Liver (tissue), 6 donors: ENCODE measurements at regions not wholly inside any gene's neighbourhood (a gene's known extent, or its start where the extent isn't known, plus 50 kb on each side); places are given as distances from the start of the nearest gene placed in this dataset.
"Not testable (repeated sequence)": the region's sequence is repeated elsewhere in the genome, so short reads cannot be mapped to it uniquely, and the experiment has no call there.

Experiments
- DNase-seq: peaks from one replicate; pipeline ENCODE4 v3.0.0-alpha.2; 2017; ENCODE audit warnings: low spot score
- H3K27ac ChIP-seq, 2 donors: one replicate each; pipeline ENCODE4 v1.7.0; 2013; ENCODE audit warnings: inconsistent platforms in 2 of 2, low read length in 2 of 2, control low read depth in 1 of 2, low read depth in 1 of 2, mild to moderate bottlenecking in 1 of 2
- H3K27me3 ChIP-seq, 4 donors: one replicate each; pipeline versions ENCODE4 v1.6.1 to v1.7.0; 2013; ENCODE audit warnings: low read length in 3 of 4, inconsistent platforms in 1 of 4, mild to moderate bottlenecking in 1 of 4, moderate library complexity in 1 of 4; ENCODE audit not compliant: control insufficient read depth in 4 of 4, insufficient read depth in 4 of 4
- H3K36me3 ChIP-seq, 4 donors: one replicate each; pipeline versions ENCODE4 v1.6.1 to v1.7.0; 2013; ENCODE audit warnings: low read length in 3 of 4, mild to moderate bottlenecking in 3 of 4, low read depth in 1 of 4, moderate library complexity in 1 of 4; ENCODE audit not compliant: control insufficient read depth in 4 of 4, insufficient read depth in 3 of 4
- H3K4me1 ChIP-seq, 4 donors: one replicate each; pipeline versions ENCODE4 v1.6.1 to v1.7.0; 2013; ENCODE audit warnings: low read length in 3 of 4, mild to moderate bottlenecking in 3 of 4, moderate library complexity in 1 of 4; ENCODE audit not compliant: control insufficient read depth in 4 of 4, insufficient read depth in 4 of 4
- H3K4me3 ChIP-seq, 3 donors: one replicate each; pipeline versions ENCODE4 v1.6.1 to v1.7.0; 2013; ENCODE audit warnings: low read length in 3 of 3, control low read depth in 1 of 3, low read depth in 1 of 3, mild to moderate bottlenecking in 1 of 3
- H3K9ac ChIP-seq, 2 donors: one replicate each; pipeline ENCODE4 v1.7.0; 2013; ENCODE audit warnings: low read length in 2 of 2, mild to moderate bottlenecking in 2 of 2, moderate library complexity in 2 of 2, control low read depth in 1 of 2, low read depth in 1 of 2
- H3K9me3 ChIP-seq, 4 donors: one replicate each; pipeline versions ENCODE4 v1.6.1 to v1.7.0; 2013; ENCODE audit warnings: low read length in 3 of 4; ENCODE audit not compliant: control insufficient read depth in 4 of 4
- WGBS: extraction: QIAGEN DNeasy Blood & Tissue Kit; methylation state at CpG from one replicate; pipeline ENCODE4 v1.1.7; 2013; 5-methylcytosine and 5-hydroxymethylcytosine counted together
- donor health status: healthy.
- donor health status: healthy.
- donor health status: healthy.

GRCh38 chr1:149213673-149214072 lies 110.3 kb upstream of the NBPF9 start:
- H3K9ac ChIP-seq, H3K4me3 ChIP-seq, H3K36me3 ChIP-seq, H3K27ac ChIP-seq, H3K27me3 ChIP-seq, DNase-seq, H3K4me1 ChIP-seq, H3K9me3 ChIP-seq: not testable (repeated sequence)
- no CpG with 5 or more reads among the region's 2 CpGs for WGBS

DNA sequence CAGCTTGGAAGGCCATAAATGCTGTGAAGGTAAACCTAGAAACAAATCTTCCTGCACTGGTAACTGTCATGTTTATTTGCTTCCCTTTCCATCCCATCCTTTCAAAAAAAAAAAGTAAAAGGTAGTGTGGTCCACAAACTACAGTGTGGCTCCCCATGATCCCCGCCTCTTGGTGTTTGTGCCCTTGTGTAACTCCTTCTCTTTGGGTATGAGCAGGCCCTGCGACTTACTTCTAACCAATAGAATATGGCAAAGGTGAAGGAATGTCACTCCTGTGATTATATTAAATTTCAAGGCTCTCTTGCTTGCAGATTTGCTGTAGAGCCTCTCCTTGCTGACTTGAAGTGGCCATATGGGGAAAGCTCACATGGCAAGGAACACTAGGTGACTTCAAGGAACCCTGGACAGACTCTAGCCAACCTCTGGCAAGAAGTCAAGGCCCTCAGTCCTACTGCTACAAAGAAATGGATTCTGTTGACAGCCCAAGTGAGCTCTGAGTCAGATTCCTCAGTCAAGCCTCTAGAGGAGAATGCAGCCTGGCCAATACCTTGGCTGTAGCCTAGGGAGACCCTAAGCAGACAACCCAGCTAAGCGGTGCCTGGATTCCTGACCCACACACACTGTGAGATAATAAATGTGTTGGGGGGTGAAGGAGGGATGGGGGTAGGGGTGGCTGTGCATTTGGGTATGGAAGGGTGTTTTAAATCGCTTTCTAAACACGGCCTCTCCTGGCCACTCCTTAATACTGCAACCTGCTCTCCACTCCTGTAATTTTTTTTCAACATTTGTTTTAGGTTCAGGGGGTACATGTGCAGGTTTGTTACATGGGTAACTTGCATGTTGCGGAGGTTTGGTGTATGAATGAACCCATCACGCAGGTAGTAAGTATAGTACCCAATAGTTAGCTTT lies 115.0 kb upstream of the NBPF9 start:
- not testable (repeated sequence) for H3K27me3 ChIP-seq, H3K4me3 ChIP-seq, H3K27ac ChIP-seq, H3K4me1 ChIP-seq, H3K9me3 ChIP-seq, H3K9ac ChIP-seq, DNase-seq, H3K36me3 ChIP-seq
- WGBS = 94% methylated on average over 1 of the region's 7 CpGs

DNA sequence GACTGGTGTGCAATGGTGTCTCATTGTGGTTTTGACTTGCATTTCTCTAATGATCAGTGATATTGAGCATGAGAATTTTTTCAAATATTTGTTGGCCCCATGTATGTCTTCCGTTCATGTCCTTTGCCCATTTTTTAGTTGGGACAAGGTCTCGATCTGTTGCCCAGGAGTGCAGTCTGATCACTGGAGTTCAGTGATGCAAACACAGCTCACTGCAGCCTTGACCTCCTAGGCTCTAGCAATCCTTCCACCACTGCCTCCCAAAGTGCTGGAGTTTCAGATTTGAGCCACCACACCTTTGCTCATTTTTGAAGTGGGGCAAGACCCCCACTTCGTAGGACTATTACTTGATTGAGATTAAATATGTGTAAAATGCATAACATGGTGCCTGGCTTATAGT lies 116.2 kb upstream of the NBPF9 start:
- H3K4me1 ChIP-seq, H3K27me3 ChIP-seq, H3K9ac ChIP-seq, H3K36me3 ChIP-seq, H3K4me3 ChIP-seq, H3K27ac ChIP-seq, H3K9me3 ChIP-seq, DNase-seq: not testable (repeated sequence)
- no CpG with 5 or more reads among the region's 3 CpGs for WGBS

- not testable (repeated sequence) for H3K27me3 ChIP-seq, H3K36me3 ChIP-seq, DNase-seq, H3K9ac ChIP-seq, H3K4me3 ChIP-seq, H3K4me1 ChIP-seq, H3K27ac ChIP-seq, H3K9me3 ChIP-seq
- no CpG with 5 or more reads among the region's 4 CpGs for WGBS
Observed at GRCh38 chr1:149220463-149221074, 117.2 kb upstream of the NBPF9 start.

GRCh38 chr1:149227933-149228665 lies 124.7 kb upstream of the NBPF9 start:
- not testable (repeated sequence) for H3K9me3 ChIP-seq, H3K9ac ChIP-seq, H3K27me3 ChIP-seq, H3K36me3 ChIP-seq, H3K4me3 ChIP-seq, H3K4me1 ChIP-seq, DNase-seq
- WGBS = 71% methylated on average over 3 of the region's 7 CpGs
- peak overlapping the region in 1 of 2 donors; percentile 31 for H3K27ac ChIP-seq

DNA sequence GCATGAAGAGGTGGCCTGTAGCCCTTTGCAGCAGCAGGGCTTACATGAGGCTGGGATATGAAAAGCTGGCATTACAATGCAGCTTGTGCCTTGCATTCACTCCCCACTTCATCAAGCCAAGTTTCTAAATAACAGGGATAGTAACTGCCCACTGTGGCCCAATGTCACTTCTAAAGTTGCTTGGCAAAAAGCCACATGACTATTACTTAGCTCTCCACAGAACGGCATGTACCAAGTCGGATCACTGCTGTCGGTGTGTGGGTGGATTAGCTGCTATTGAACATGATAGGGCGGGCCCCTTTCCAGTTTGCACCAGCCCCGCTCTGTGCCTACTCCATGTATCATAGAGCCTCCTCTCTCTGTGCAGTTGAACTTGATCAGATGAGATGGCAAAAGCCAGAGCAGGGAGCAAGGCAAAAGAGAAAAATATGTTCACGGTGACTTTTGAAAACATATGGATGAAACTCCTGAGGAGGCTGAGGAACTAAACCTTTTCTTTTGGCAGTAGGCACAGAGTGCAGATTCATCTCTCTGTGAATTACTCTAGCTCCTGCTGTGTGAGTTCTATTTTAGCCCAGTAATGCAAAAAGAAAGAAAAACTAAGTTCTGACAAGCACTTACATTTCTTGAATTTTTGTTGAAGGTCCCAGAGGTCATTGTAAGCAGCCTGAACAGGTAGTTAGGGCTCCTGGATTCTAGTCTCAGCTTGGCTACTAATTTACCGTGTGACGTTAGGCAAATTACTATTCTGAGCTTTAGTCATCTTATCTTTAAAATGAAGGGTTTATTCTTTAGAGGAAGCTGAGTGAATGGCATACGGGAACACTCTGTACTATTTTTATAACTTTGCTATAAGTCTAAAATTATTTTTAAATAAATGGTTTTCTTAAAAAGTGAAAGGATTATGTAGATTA lies 125.6 kb upstream of the NBPF9 start:
- H3K4me1 ChIP-seq, H3K36me3 ChIP-seq, DNase-seq, H3K9ac ChIP-seq, H3K9me3 ChIP-seq, H3K27ac ChIP-seq, H3K4me3 ChIP-seq, H3K27me3 ChIP-seq: not testable (repeated sequence)
- no CpG with 5 or more reads among the region's 9 CpGs for WGBS

DNA sequence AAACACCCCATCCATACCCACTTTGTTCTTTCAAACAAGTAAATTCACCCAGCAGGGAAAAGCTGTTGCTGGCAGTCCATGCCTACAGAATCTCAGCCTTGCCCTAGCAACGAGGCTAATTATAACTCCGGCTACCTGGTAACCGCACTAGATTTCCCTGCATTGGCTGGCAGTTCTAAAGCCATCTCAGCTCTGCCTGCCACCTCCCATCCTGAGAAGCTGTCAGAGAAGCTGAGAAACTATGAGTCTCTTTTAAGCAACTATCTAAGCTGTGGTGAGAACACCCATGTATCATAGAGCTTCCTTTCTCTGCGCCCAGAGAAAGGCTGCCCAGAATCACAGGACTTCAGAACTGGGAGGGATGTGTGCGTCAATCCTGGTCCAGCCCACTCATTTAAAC lies 126.5 kb upstream of the NBPF9 start:
- WGBS = 48% methylated on average over 3 of the region's 5 CpGs
- DNase-seq, H3K36me3 ChIP-seq, H3K27me3 ChIP-seq, H3K4me3 ChIP-seq, H3K27ac ChIP-seq, H3K9me3 ChIP-seq, H3K9ac ChIP-seq, H3K4me1 ChIP-seq: not testable (repeated sequence)
